ENCODE measurements at regions not wholly inside any gene's neighbourhood (a gene's known extent, or its start where the extent isn't known, plus 50 kb on each side); places are given as distances from the start of the nearest gene placed in this dataset.

GRCh38 chr22:48592488-48592887, 1235.2 kb downstream of the BRD1 start:
- no peak for DNase-seq (ENCODE audit: low spot score)

GRCh38 chr22:48592066-48592345, 1235.7 kb downstream of the BRD1 start:
- no peak for DNase-seq (ENCODE audit: low spot score)

GRCh38 chr22:48591286-48592065, 1236.2 kb downstream of the BRD1 start:
- DNase-seq (ENCODE audit: low spot score): no peak

- DNase-seq (ENCODE audit: low spot score): no peak
Observed at GRCh38 chr22:48589901-48590300, 1237.8 kb downstream of the BRD1 start.

- no peak for DNase-seq (ENCODE audit: low spot score)
Observed at GRCh38 chr22:48588878-48589450, 1238.7 kb downstream of the BRD1 start.

- DNase-seq (ENCODE audit: low spot score): no peak
Observed at GRCh38 chr22:48588151-48588877, 1239.4 kb downstream of the BRD1 start.

- no peak for DNase-seq (ENCODE audit: low spot score)
Observed at GRCh38 chr22:48587236-48587865, 1240.3 kb downstream of the BRD1 start.

GRCh38 chr22:48586799-48587185, 1240.9 kb downstream of the BRD1 start:
- DNase-seq (ENCODE audit: low spot score): no peak

GRCh38 chr22:48585916-48586798, 1241.5 kb downstream of the BRD1 start:
- no peak for DNase-seq (ENCODE audit: low spot score)

GRCh38 chr22:48584170-48584569, 1243.5 kb downstream of the BRD1 start:
- DNase-seq (ENCODE audit: low spot score): no peak

- DNase-seq (ENCODE audit: low spot score): no peak
Observed at GRCh38 chr22:48581796-48582469, 1245.7 kb downstream of the BRD1 start.

GRCh38 chr22:48581205-48581766, 1246.4 kb downstream of the BRD1 start:
- DNase-seq (ENCODE audit: low spot score): no peak

- no peak for DNase-seq (ENCODE audit: low spot score)
Observed at GRCh38 chr22:48580481-48580970, 1247.1 kb downstream of the BRD1 start.

- no peak for DNase-seq (ENCODE audit: low spot score)
Observed at GRCh38 chr22:48579928-48580309, 1247.8 kb downstream of the BRD1 start.

GRCh38 chr22:48579043-48579927, 1248.4 kb downstream of the BRD1 start:
- DNase-seq (ENCODE audit: low spot score): no peak

- DNase-seq (ENCODE audit: low spot score): no peak
Observed at GRCh38 chr22:48578138-48579042, 1249.3 kb downstream of the BRD1 start.

- DNase-seq (ENCODE audit: low spot score): no peak
Observed at GRCh38 chr22:48577691-48578090, 1250.0 kb downstream of the BRD1 start.

- DNase-seq (ENCODE audit: low spot score): no peak
Observed at GRCh38 chr22:48577014-48577690, 1250.5 kb downstream of the BRD1 start.
